ENCODE measurements at regions not wholly inside any gene's neighbourhood (a gene's known extent, or its start where the extent isn't known, plus 50 kb on each side); places are given as distances from the start of the nearest gene placed in this dataset.

GRCh38 chr12:13716119-13716518 lies 265.3 kb downstream of the GRIN2B start:
- no peaks in the 10 kb centered on the region for H3K27me3 ChIP-seq (ENCODE audit: control insufficient read depth, insufficient read depth, low read length)
- ATAC-seq (no peak), DNase-seq (no peak)
- 88% methylated on average over 2 of the region's 2 CpGs for WGBS (ENCODE audit: insufficient coverage)
- no peaks in the 10 kb centered on the region for H3K36me3 ChIP-seq (ENCODE audit: control insufficient read depth, insufficient read depth, low read length)
- no peak overlapping the region for H3K4me3 ChIP-seq (ENCODE audit: low read length)
- TF ChIP-seq CTCF (IDR thresholded peaks at IDR 0.05): no peak
- H3K9me3 ChIP-seq (ENCODE audit: control insufficient read depth, insufficient read depth, low read length): no peaks in the 10 kb centered on the region
- Mint-ChIP-seq H3K36me3 (no peaks in the 10 kb centered on the region), H3K4me1 (no peaks in the 10 kb centered on the region), H3K27ac (no peak overlapping the region), H3K4me3 (no peak overlapping the region), H3K27me3 (ENCODE audit: low read depth in 2 of 2) (peaks cover 0 to 6% of the 10 kb centered on the region in 2 donors), H3K9me3 (peaks cover 2 to 4% of the 10 kb centered on the region in 2 donors)
- intact Hi-C loops (cut with micrococcal nuclease): no loop called here
- no peaks in the 10 kb centered on the region for H3K4me1 ChIP-seq (ENCODE audit: control insufficient read depth, insufficient read depth, low read length)
- H3K27ac ChIP-seq (ENCODE audit: low read length): no peak overlapping the region

DNA sequence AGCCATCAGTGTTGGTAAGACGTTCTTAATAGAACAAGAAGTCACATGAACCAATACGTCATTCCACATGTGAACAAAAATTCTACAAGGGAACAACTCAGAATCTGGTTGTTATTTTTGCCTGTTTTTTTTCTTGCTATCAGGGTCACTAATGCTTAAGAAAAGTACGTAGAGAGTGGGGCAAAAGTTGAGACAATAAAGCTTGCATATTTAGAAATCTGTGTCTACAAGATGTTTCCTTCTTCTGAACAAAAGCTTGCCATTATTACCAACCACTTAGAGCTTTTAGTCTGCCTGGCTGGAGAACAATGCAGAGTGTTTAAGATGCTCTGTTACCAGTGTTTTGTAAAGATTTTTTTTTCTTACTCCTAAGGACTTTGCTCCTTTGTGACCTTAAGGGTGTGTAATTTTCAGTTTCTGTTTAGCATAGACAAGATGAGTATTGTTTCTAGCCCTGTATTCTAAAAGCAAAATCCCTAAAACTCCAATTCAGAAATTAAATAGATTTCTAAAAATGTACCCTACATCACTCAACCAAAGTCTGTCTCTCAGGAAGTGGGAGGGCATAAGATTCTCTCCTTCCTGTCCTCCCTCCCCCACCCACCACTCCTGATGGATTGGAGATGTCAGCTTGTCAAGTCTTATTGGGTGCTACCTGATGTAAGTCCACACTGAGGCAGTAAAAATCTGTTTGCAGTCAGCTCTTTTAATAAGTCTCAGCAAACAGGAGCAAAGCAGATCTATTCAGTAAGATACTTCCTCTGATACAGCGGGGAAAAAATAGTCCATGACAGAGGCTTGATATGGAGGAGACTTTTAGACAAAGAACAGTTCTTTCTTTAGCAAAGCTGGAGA lies 267.6 kb downstream of the GRIN2B start:
- no peaks in the 10 kb centered on the region for H3K27me3 ChIP-seq (ENCODE audit: control insufficient read depth, insufficient read depth, low read length)
- Mint-ChIP-seq H3K27ac (no peak overlapping the region), H3K36me3 (no peaks in the 10 kb centered on the region), H3K9me3 (peaks cover 0 to 2% of the 10 kb centered on the region in 2 donors), H3K4me1 (no peaks in the 10 kb centered on the region), H3K4me3 (no peak overlapping the region), H3K27me3 (ENCODE audit: low read depth in 2 of 2) (no peaks in the 10 kb centered on the region)
- no peaks in the 10 kb centered on the region for H3K9me3 ChIP-seq (ENCODE audit: control insufficient read depth, insufficient read depth, low read length)
- no peaks in the 10 kb centered on the region for H3K4me1 ChIP-seq (ENCODE audit: control insufficient read depth, insufficient read depth, low read length)
- ATAC-seq (no peak), DNase-seq (no peak)
- H3K27ac ChIP-seq (ENCODE audit: low read length): no peak overlapping the region
- no peak for TF ChIP-seq CTCF (IDR thresholded peaks at IDR 0.05)
- H3K36me3 ChIP-seq (ENCODE audit: control insufficient read depth, insufficient read depth, low read length): no peaks in the 10 kb centered on the region
- 68% methylated on average over 3 of the region's 4 CpGs for WGBS (ENCODE audit: insufficient coverage)
- no peak overlapping the region for H3K4me3 ChIP-seq (ENCODE audit: low read length)
- intact Hi-C loops (cut with micrococcal nuclease): no loop called here

GRCh38 chr12:13707829-13708228 lies 273.6 kb downstream of the GRIN2B start:
- 100% methylated on average over 1 of the region's 1 CpG for WGBS (ENCODE audit: insufficient coverage)
- H3K27ac Mint-ChIP-seq: no peak overlapping the region
- intact Hi-C loops (cut with micrococcal nuclease): no loop called here
- H3K9me3 ChIP-seq (ENCODE audit: control insufficient read depth, insufficient read depth, low read length): no peaks in the 10 kb centered on the region
- H3K27me3 ChIP-seq (ENCODE audit: control insufficient read depth, insufficient read depth, low read length): no peaks in the 10 kb centered on the region
- H3K36me3 Mint-ChIP-seq: no peaks in the 10 kb centered on the region
- no peak overlapping the region for H3K4me3 Mint-ChIP-seq
- no peak overlapping the region for H3K27ac ChIP-seq (ENCODE audit: low read length)
- H3K4me3 ChIP-seq (ENCODE audit: low read length): no peak overlapping the region
- DNase-seq (no peak), ATAC-seq (no peak)
- H3K27me3 Mint-ChIP-seq (ENCODE audit: low read depth in 2 of 2): peaks cover 0 to 8% of the 10 kb centered on the region in 2 donors
- peaks cover 0 to 2% of the 10 kb centered on the region in 2 donors for H3K9me3 Mint-ChIP-seq
- TF ChIP-seq CTCF (IDR thresholded peaks at IDR 0.05): no peak
- no peaks in the 10 kb centered on the region for H3K36me3 ChIP-seq (ENCODE audit: control insufficient read depth, insufficient read depth, low read length)
- H3K4me1 Mint-ChIP-seq: no peaks in the 10 kb centered on the region
- H3K4me1 ChIP-seq (ENCODE audit: control insufficient read depth, insufficient read depth, low read length): no peaks in the 10 kb centered on the region

GRCh38 chr12:13702381-13702780 lies 279.0 kb downstream of the GRIN2B start:
- Histone ChIP-seq H3K4me1 (ENCODE audit: control insufficient read depth, insufficient read depth, low read length) (no peaks in the 10 kb centered on the region), H3K27me3 (ENCODE audit: control insufficient read depth, insufficient read depth, low read length) (no peaks in the 10 kb centered on the region), H3K4me3 (ENCODE audit: low read length) (no peak overlapping the region), H3K36me3 (ENCODE audit: control insufficient read depth, insufficient read depth, low read length) (no peaks in the 10 kb centered on the region), H3K9me3 (ENCODE audit: control insufficient read depth, insufficient read depth, low read length) (no peaks in the 10 kb centered on the region), H3K27ac (ENCODE audit: low read length) (no peak overlapping the region)
- TF ChIP-seq CTCF (IDR thresholded peaks at IDR 0.05): no peak
- no peak overlapping the region for H3K4me3 Mint-ChIP-seq
- H3K27ac Mint-ChIP-seq: no peak overlapping the region
- intact Hi-C loops (cut with micrococcal nuclease): no loop called here
- ATAC-seq: no peak
- 60% methylated on average over 5 of the region's 5 CpGs for WGBS (ENCODE audit: insufficient coverage)
- no peaks in the 10 kb centered on the region for H3K36me3 Mint-ChIP-seq
- no peaks in the 10 kb centered on the region for H3K9me3 Mint-ChIP-seq
- DNase-seq: no peak
- H3K27me3 Mint-ChIP-seq (ENCODE audit: low read depth in 2 of 2): peaks cover under 1 to 12% of the 10 kb centered on the region in 2 donors
- no peaks in the 10 kb centered on the region for H3K4me1 Mint-ChIP-seq
